Endothelial cell of umbilical vein (primary cell): ENCODE measurements at regions not wholly inside any gene's neighbourhood (a gene's known extent, or its start where the extent isn't known, plus 50 kb on each side); places are given as distances from the start of the nearest gene placed in this dataset.

Experiments
- BruUV-seq: library from RNA; stranded (reverse); fragments of 400-500 nt; replicated peaks from 2 replicates; lab custom pipeline; 2021; lab: Mats Ljungman, UMichigan
- CTCF ChIA-PET: fragments of 300-600, 350-600 bp; sonication (Branson Sonifier 250); formaldehyde crosslinking; loops from one replicate; lab custom pipeline; 2021; ENCODE audit warnings: antibody characterized with exemption, inconsistent platforms; lab: Charles Lee
- POLR2A ChIA-PET: fragments of 300-600, 350-600 bp; sonication (Branson Sonifier 250); formaldehyde crosslinking; loops from one replicate; lab custom pipeline; 2021; ENCODE audit warnings: antibody characterized with exemption, inconsistent platforms; lab: Charles Lee
- DNase-seq: peaks from one replicate; pipeline ENCODE4 v3.0.0-alpha.2; 2011; ENCODE audit warnings: low read depth, low spot score
- FAIRE-seq: peaks from 2 replicates; lab custom pipeline; 2011; peaks lifted over from hg19 to GRCh38; lab: Jason Lieb, UNC
- H2AFZ ChIP-seq: 2 replicates; pipeline ENCODE4 v1.6.0; 2012; ENCODE audit warnings: low read depth, low read length, control low read depth, inconsistent platforms
- H3K27ac ChIP-seq: 2 replicates; pipeline ENCODE4 v1.5.1; 2011; ENCODE audit warnings: low read depth, mild to moderate bottlenecking, control low read depth, low read length, moderate library complexity; ENCODE audit not compliant: insufficient read depth
- H3K27me3 ChIP-seq, 2 experiments: 2 replicates each; pipeline versions ENCODE4 v1.6.0 to v1.6.1; 2011; ENCODE audit warnings: low read length in 2 of 2, mixed read lengths in 1 of 2; ENCODE audit not compliant: control insufficient read depth in 2 of 2, insufficient read depth in 2 of 2
- H3K36me3 ChIP-seq, 2 experiments: 2 replicates in 1 of 2; 3 replicates in 1 of 2; pipeline ENCODE4 v1.5.1; 2011; ENCODE audit warnings: low read length in 2 of 2, mild to moderate bottlenecking in 1 of 2, moderate library complexity in 1 of 2; ENCODE audit not compliant: control insufficient read depth in 2 of 2, insufficient read depth in 2 of 2; ENCODE audit errors: extremely low read depth in 1 of 2
- H3K4me1 ChIP-seq: 3 replicates; pipeline ENCODE4 v1.5.1; 2011; ENCODE audit warnings: mild to moderate bottlenecking, low read length; ENCODE audit not compliant: control insufficient read depth, insufficient read depth; ENCODE audit errors: extremely low read depth
- H3K4me2 ChIP-seq: 2 replicates; pipeline ENCODE4 v1.6.1; 2011; ENCODE audit warnings: low read length, control low read depth, mixed read lengths; ENCODE audit not compliant: insufficient read depth
- H3K4me3 ChIP-seq, 3 experiments: fragments of 200-600 bp in 1 of 3; sonication (generic), shearing (Covaris generic) in 1 of 3; replicated peaks in 1 of 3; 2 replicates each; pipeline ENCODE4 v1.5.1; 2011 to 2016; ENCODE audit warnings: control low read depth in 3 of 3, low read length in 3 of 3, mild to moderate bottlenecking in 2 of 3, inconsistent platforms in 1 of 3, low read depth in 1 of 3, moderate library complexity in 1 of 3; ENCODE audit not compliant: insufficient read depth in 1 of 3
- H3K79me2 ChIP-seq: 2 replicates; pipeline ENCODE4 v1.6.0; 2012; ENCODE audit warnings: low read length, inconsistent platforms; ENCODE audit not compliant: control insufficient read depth, insufficient read depth
- H3K9ac ChIP-seq: replicated peaks from 2 replicates; pipeline ENCODE3; 2011; ENCODE audit warnings: low read length, control low read depth; ENCODE audit not compliant: insufficient read depth; ENCODE audit errors: extremely low read depth
- H3K9me1 ChIP-seq: replicated peaks from 3 replicates; pipeline ENCODE4 v1.6.0; 2011; ENCODE audit warnings: mild to moderate bottlenecking, low read length; ENCODE audit not compliant: control insufficient read depth, insufficient read depth; ENCODE audit errors: extremely low read depth
- H3K9me3 ChIP-seq: replicated peaks from 2 replicates; pipeline ENCODE4 v1.5.1; 2012; ENCODE audit warnings: low read length, inconsistent platforms; ENCODE audit not compliant: control insufficient read depth, insufficient read depth
- H4K20me1 ChIP-seq: replicated peaks from 2 replicates; pipeline ENCODE3; 2011; ENCODE audit warnings: mild to moderate bottlenecking, low read length; ENCODE audit not compliant: control insufficient read depth, insufficient read depth; ENCODE audit errors: extremely low read depth
- CTCF ChIP-seq, 2 donors: IDR thresholded peaks; 1 replicate in 1 of 2; 2 replicates in 1 of 2; pipeline ENCODE4 v1.5.1; 2011; ENCODE audit warnings: low read length in 2 of 2, mild to moderate bottlenecking in 2 of 2, moderate library complexity in 2 of 2, control low read depth in 1 of 2, inconsistent platforms in 1 of 2, low read depth in 1 of 2; ENCODE audit not compliant: insufficient read depth in 1 of 2; ENCODE audit errors: extremely low read depth in 1 of 2
- EZH2 ChIP-seq: IDR thresholded peaks from 2 replicates; pipeline ENCODE4 v1.6.1; 2012; ENCODE audit warnings: borderline replicate concordance, low read depth, mild to moderate bottlenecking, moderate library complexity, low read length, inconsistent platforms; ENCODE audit not compliant: severe bottlenecking
- FOS ChIP-seq: IDR thresholded peaks from 2 replicates; pipeline ENCODE4 v1.6.1; 2011; ENCODE audit warnings: mild to moderate bottlenecking, low read length, moderate library complexity, borderline replicate concordance; ENCODE audit not compliant: insufficient read depth
- GATA2 ChIP-seq: IDR thresholded peaks from 2 replicates; pipeline ENCODE4 v1.7.0; 2011; ENCODE audit warnings: low read depth, mild to moderate bottlenecking, moderate library complexity, mixed read lengths, low read length; ENCODE audit not compliant: insufficient read length, insufficient read depth
- JUN ChIP-seq: IDR thresholded peaks from 2 replicates; pipeline ENCODE4 v1.6.1; 2011; ENCODE audit warnings: borderline replicate concordance, low read depth; ENCODE audit not compliant: insufficient read length, insufficient read depth
- MAX ChIP-seq: IDR thresholded peaks from 2 replicates; pipeline ENCODE4 v1.6.1; 2011; ENCODE audit not compliant: insufficient read depth, insufficient read length
- MYC ChIP-seq: IDR thresholded peaks from one replicate; pipeline ENCODE4 v1.6.1; 2011; ENCODE audit warnings: mild to moderate bottlenecking, low read depth, low read length
- POLR2A ChIP-seq: IDR thresholded peaks from 2 replicates; pipeline ENCODE4 v1.6.1; 2012; ENCODE audit warnings: low read depth, mild to moderate bottlenecking, control low read depth, low read length
- POLR2AphosphoS5 ChIP-seq: IDR thresholded peaks from 2 replicates; pipeline ENCODE4 v1.6.1; 2012; ENCODE audit warnings: low read depth, mild to moderate bottlenecking, control low read depth, low read length, moderate library complexity; ENCODE audit not compliant: insufficient read depth
- dilution Hi-C: fragments of 300-500 bp; cut with MboI; formaldehyde crosslinking; loops from one replicate; pipeline ENCODE4 v1.15.0; 2019; ENCODE audit warnings: low sequenced_read_pairs; ENCODE audit not compliant: extremely low pct_ligation_motif_present
- intact Hi-C: fragments of 100-400 bp; cut with micrococcal nuclease; formaldehyde crosslinking; loops from one replicate; pipeline ENCODE4 v1.10.0; 2022

- Histone ChIP-seq H3K36me3 (no peaks in the 10 kb centered on the region), H3K9ac (no peak overlapping the region), H4K20me1 (no peaks in the 10 kb centered on the region), H2AFZ (no peak overlapping the region), H3K4me1 (no peaks in the 10 kb centered on the region), H3K4me3 (no peak overlapping the region), H3K9me3 (no peaks in the 10 kb centered on the region), H3K79me2 (no peaks in the 10 kb centered on the region), H3K27ac (no peak overlapping the region), H3K27me3 (peaks cover 0 to 4% of the 10 kb centered on the region in 2 experiments), H3K9me1 (no peaks in the 10 kb centered on the region), H3K4me2 (no peak overlapping the region)
- FAIRE-seq (no peak), DNase-seq (no peak)
- ChIA-PET POLR2A (no interaction called here), CTCF (interaction anchor here (4.2 to 7.3 kb wide), 3 partner anchors 31 to 193 kb away, joined by 18 to 157 read pairs (median 51); partner anchors contain the start of gene SPSB1)
- TF ChIP-seq EZH2, result no peak
- TF ChIP-seq POLR2A, result no peak
- no peak for TF ChIP-seq POLR2AphosphoS5
- TF ChIP-seq MYC, result no peak
- TF ChIP-seq CTCF (IDR thresholded peaks at IDR 0.05; ENCODE audit: extremely low read depth in 1 of 2, insufficient read depth in 1 of 2, low read depth in 1 of 2, low read length in 2 of 2), result no peak
- no peak for TF ChIP-seq FOS
- no peak for TF ChIP-seq MAX
- TF ChIP-seq JUN, result no peak
- TF ChIP-seq GATA2, result no peak
- intact Hi-C loops, result no loop called here
- no TSS peak for BruUV-seq
- dilution Hi-C loops, result no loop called here
Measured at GRCh38 chr1:9459816-9460407, 79.4 kb upstream of the SLC25A33 start.
